ENCODE measurements at regions not wholly inside any gene's neighbourhood (a gene's known extent, or its start where the extent isn't known, plus 50 kb on each side); places are given as distances from the start of the nearest gene placed in this dataset.

GRCh38 chr15:77851691-77852090, 219.0 kb upstream of the LINGO1 start (continued):
- no peak for TF ChIP-seq ZBTB33 (CRISPR knock-in tag; IDR thresholded peaks at IDR 0.05)
- TF ChIP-seq ZNF496 (CRISPR knock-in tag; IDR thresholded peaks at IDR 0.05; ENCODE audit: insufficient replicate concordance): no peak
- no peak for TF ChIP-seq CEBPZ (IDR thresholded peaks at IDR 0.05; ENCODE audit: low read length)
- no peak for TF ChIP-seq HBP1 (CRISPR knock-in tag; IDR thresholded peaks at IDR 0.05; ENCODE audit: low read depth)
- no peak for TF ChIP-seq ZNF18 (CRISPR knock-in tag; IDR thresholded peaks at IDR 0.05; ENCODE audit: insufficient replicate concordance)
- TF ChIP-seq RXRA (CRISPR knock-in tag; IDR thresholded peaks at IDR 0.05): no peak
- no peak for TF ChIP-seq FOXO1 (CRISPR knock-in tag; IDR thresholded peaks at IDR 0.05)
- TF ChIP-seq PAWR (CRISPR knock-in tag; IDR thresholded peaks at IDR 0.05; ENCODE audit: borderline replicate concordance): no peak
